ENCODE measurements at regions not wholly inside any gene's neighbourhood (a gene's known extent, or its start where the extent isn't known, plus 50 kb on each side); places are given as distances from the start of the nearest gene placed in this dataset.

- no peak overlapping the region for H3K4me2 ChIP-seq
- H3K36me3 ChIP-seq (replicated peaks in 1 of 2; ENCODE audit: control insufficient read depth in 1 of 2, insufficient read depth in 2 of 2, low read length in 1 of 2), result no peaks in the 10 kb centered on the region
- peaks cover 6% of the 10 kb centered on the region; the same call in 1 of the 2 replicates for H3K27me3 ChIP-seq (ENCODE audit: insufficient read depth)
- H3F3A ChIP-seq (replicated peaks; ENCODE audit: insufficient read depth), result no peaks in the 10 kb centered on the region
- no peak overlapping the region for H3K27ac ChIP-seq (ENCODE audit: low read depth in 2 of 2, low read length in 1 of 2)
- H3K4me3 ChIP-seq (ENCODE audit: low read depth in 2 of 2, low read length in 1 of 2), result no peak overlapping the region
- no peaks in the 10 kb centered on the region for H3K9me2 ChIP-seq
- no peaks in the 10 kb centered on the region for H3K4me1 ChIP-seq (ENCODE audit: control insufficient read depth in 1 of 2, insufficient read depth in 2 of 2, low read depth in 1 of 2, low read length in 1 of 2)
- no peaks in the 10 kb centered on the region for H3K79me2 ChIP-seq (ENCODE audit: insufficient read depth)
- no peaks in the 10 kb centered on the region for H4K20me1 ChIP-seq (ENCODE audit: insufficient read depth)
- no peak for TF ChIP-seq EZH2phosphoT487 (IDR thresholded peaks at IDR 0.05; ENCODE audit: borderline replicate concordance, low read depth)
- no peak for TF ChIP-seq TAF1 (IDR thresholded peaks at IDR 0.05; ENCODE audit: borderline replicate concordance, low read depth, low read length)
- no peak for TF ChIP-seq CTCF (IDR thresholded peaks at IDR 0.05)
- no peak for TF ChIP-seq RXRA (IDR thresholded peaks at IDR 0.05; ENCODE audit: borderline replicate concordance, low read depth)
- TF ChIP-seq TEAD4 (IDR thresholded peaks at IDR 0.05; ENCODE audit: borderline replicate concordance, insufficient read depth), result no peak
- no peak for TF ChIP-seq REST (IDR thresholded peaks at IDR 0.05; ENCODE audit: low read depth, low read length)
- TF ChIP-seq RAD21 (IDR thresholded peaks at IDR 0.05; ENCODE audit: low read length), result no peak
- no peak for TF ChIP-seq JUND (IDR thresholded peaks at IDR 0.05)
- TF ChIP-seq YY1 (IDR thresholded peaks at IDR 0.05; ENCODE audit: low read depth), result no peak
- TF ChIP-seq, protein P1, sequence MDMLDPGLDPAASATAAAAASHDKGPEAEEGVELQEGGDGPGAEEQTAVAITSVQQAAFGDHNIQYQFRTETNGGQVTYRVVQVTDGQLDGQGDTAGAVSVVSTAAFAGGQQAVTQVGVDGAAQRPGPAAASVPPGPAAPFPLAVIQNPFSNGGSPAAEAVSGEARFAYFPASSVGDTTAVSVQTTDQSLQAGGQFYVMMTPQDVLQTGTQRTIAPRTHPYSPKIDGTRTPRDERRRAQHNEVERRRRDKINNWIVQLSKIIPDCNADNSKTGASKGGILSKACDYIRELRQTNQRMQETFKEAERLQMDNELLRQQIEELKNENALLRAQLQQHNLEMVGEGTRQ (IDR thresholded peaks at IDR 0.05; ENCODE audit: borderline replicate concordance, low read depth, low read length), result no peak
- no peak for TF ChIP-seq NRF1 (IDR thresholded peaks at IDR 0.05; ENCODE audit: low read depth, low read length)
- no peak overlapping the region for H2AFZ ChIP-seq (ENCODE audit: low read depth)
- H3K9me3 ChIP-seq, result no peaks in the 10 kb centered on the region
- CTCF ChIA-PET, result no interaction called here
- H3K9ac ChIP-seq, result no peak overlapping the region
- POLR2A ChIA-PET, result no interaction called here
- whole genome bisulfite sequencing (ENCODE audit: low lambda C conversion rate), result 0% methylated on average over 6 of the region's 7 CpGs
- DNase-seq, result no peak
Measured at GRCh38 chr5:3175416-3175815, 420.2 kb upstream of the IRX1 start.

DNA sequence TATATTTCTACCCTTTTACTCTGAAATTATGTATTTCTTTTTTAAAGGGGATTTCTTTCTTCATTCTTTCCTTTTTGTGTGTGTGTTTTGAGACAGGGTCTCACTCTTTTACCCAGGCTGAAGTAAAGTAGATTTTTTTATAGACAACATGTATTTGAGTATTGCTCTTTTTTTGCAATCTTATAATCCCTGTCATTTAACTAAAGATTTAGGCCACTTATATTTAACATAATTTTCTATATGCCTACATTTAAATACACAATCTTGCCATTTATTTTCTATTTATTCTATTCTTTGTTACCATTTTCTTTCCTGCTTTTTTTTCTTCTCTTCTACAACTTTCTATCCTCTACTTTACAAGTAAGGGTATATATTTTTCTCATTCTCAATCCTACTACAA is 416.0 kb upstream of the IRX2 start:
- CTCF ChIA-PET, result no interaction called here
- no peak overlapping the region for H3K4me3 ChIP-seq (ENCODE audit: low read depth in 2 of 2, low read length in 1 of 2)
- H3K27ac ChIP-seq (ENCODE audit: low read depth in 2 of 2, low read length in 1 of 2), result no peak overlapping the region
- H3K4me2 ChIP-seq, result no peak overlapping the region
- H3K9ac ChIP-seq, result no peak overlapping the region
- no peak for DNase-seq
- H3K36me3 ChIP-seq (replicated peaks in 1 of 2; ENCODE audit: control insufficient read depth in 1 of 2, insufficient read depth in 2 of 2, low read length in 1 of 2), result no peaks in the 10 kb centered on the region
- 0 out of 2 replicates have a peak, but pooled peaks cover 3% of the 10 kb centered on the region for H3K9me2 ChIP-seq
- no peaks in the 10 kb centered on the region for H3K79me2 ChIP-seq (ENCODE audit: insufficient read depth)
- TF ChIP-seq JUND (IDR thresholded peaks at IDR 0.05), result no peak
- H3K9me3 ChIP-seq, result no peaks in the 10 kb centered on the region
- no peak overlapping the region for H2AFZ ChIP-seq (ENCODE audit: low read depth)
- no peaks in the 10 kb centered on the region for H3K27me3 ChIP-seq (ENCODE audit: insufficient read depth)
- POLR2A ChIA-PET, result no interaction called here
- H4K20me1 ChIP-seq (ENCODE audit: insufficient read depth), result no peaks in the 10 kb centered on the region
- no peaks in the 10 kb centered on the region for H3K4me1 ChIP-seq (ENCODE audit: control insufficient read depth in 1 of 2, insufficient read depth in 2 of 2, low read depth in 1 of 2, low read length in 1 of 2)
- no peaks in the 10 kb centered on the region for H3F3A ChIP-seq (replicated peaks; ENCODE audit: insufficient read depth)
